CD4-positive, alpha-beta T cell (primary cell): ENCODE measurements at regions not wholly inside any gene's neighbourhood (a gene's known extent, or its start where the extent isn't known, plus 50 kb on each side); places are given as distances from the start of the nearest gene placed in this dataset.

ENCODE experiments used
- ATAC-seq: fragments of 200-7000 bp; cut with Tn5 transposase; one replicate; pipeline ENCODE4 v1.10.0; 2022; ENCODE audit warnings: mild to moderate bottlenecking; ENCODE audit not compliant: poor library complexity
- CTCF ChIA-PET: fragments of 350-600 bp; sonication (Branson Sonifier 250); formaldehyde crosslinking; loops from one replicate; lab custom pipeline; 2021; ENCODE audit warnings: antibody characterized with exemption, inconsistent platforms; lab: Charles Lee
- POLR2A ChIA-PET: fragments of 350-600 bp; sonication (Branson Sonifier 250); formaldehyde crosslinking; loops from one replicate; lab custom pipeline; 2021; ENCODE audit warnings: antibody characterized with exemption, inconsistent platforms; lab: Charles Lee
- DNase-seq, 14 experiments: peaks; one replicate each; pipeline ENCODE4 v3.0.0-alpha.2; 2013 to 2020; ENCODE audit warnings: mixed read lengths in 2 of 14
- H3K27ac ChIP-seq, 2 donors: one replicate each; pipeline versions ENCODE4 v1.5.1 to v1.7.0; 2013; ENCODE audit warnings: low read length in 2 of 2, low read depth in 1 of 2, mild to moderate bottlenecking in 1 of 2
- H3K27me3 ChIP-seq, 2 experiments: 1 replicate in 1 of 2; 2 replicates in 1 of 2; pipeline versions ENCODE4 v1.6.1 to v1.7.0; 2013; ENCODE audit warnings: low read length in 2 of 2, control low read depth in 1 of 2, mild to moderate bottlenecking in 1 of 2, moderate library complexity in 1 of 2; ENCODE audit not compliant: insufficient read depth in 2 of 2, control insufficient read depth in 1 of 2
- H3K36me3 ChIP-seq: one replicate; pipeline ENCODE4 v1.6.1; 2013; ENCODE audit warnings: low read length, control low read depth; ENCODE audit not compliant: insufficient read depth
- H3K4me1 ChIP-seq: one replicate; pipeline ENCODE4 v1.6.1; 2013; ENCODE audit warnings: low read length, control low read depth; ENCODE audit not compliant: insufficient read depth
- H3K4me3 ChIP-seq: one replicate; pipeline ENCODE4 v1.5.1; 2013; ENCODE audit warnings: mild to moderate bottlenecking, low read length, moderate library complexity
- H3K9me3 ChIP-seq, 2 experiments: 1 replicate in 1 of 2; 2 replicates in 1 of 2; pipeline versions ENCODE4 v1.6.1 to v1.7.0; 2013; ENCODE audit warnings: low read length in 2 of 2, mild to moderate bottlenecking in 2 of 2, control low read depth in 1 of 2, moderate library complexity in 1 of 2; ENCODE audit not compliant: control insufficient read depth in 1 of 2, insufficient read depth in 1 of 2
- H3K27ac Mint-ChIP-seq: one replicate; pipeline ENCODE4 v1.8.0; 2020; ENCODE audit warnings: mixed read lengths
- H3K27me3 Mint-ChIP-seq: one replicate; pipeline ENCODE4 v1.8.0; 2021; ENCODE audit warnings: mixed read lengths
- H3K36me3 Mint-ChIP-seq: one replicate; pipeline ENCODE4 v1.8.0; 2021; ENCODE audit warnings: low read depth, mixed read lengths
- H3K4me1 Mint-ChIP-seq: one replicate; pipeline ENCODE4 v1.8.0; 2021; ENCODE audit warnings: low read depth, mixed read lengths
- H3K4me3 Mint-ChIP-seq: one replicate; pipeline ENCODE4 v1.8.0; 2020; ENCODE audit warnings: mild to moderate bottlenecking, mixed read lengths
- H3K9me3 Mint-ChIP-seq: one replicate; pipeline ENCODE4 v1.8.0; 2020; ENCODE audit warnings: mixed read lengths
- CTCF ChIP-seq: fragments of 200-600 bp; IDR thresholded peaks from one replicate; pipeline ENCODE4 v1.8.0; 2022; ENCODE audit warnings: antibody characterized with exemption, mild to moderate bottlenecking
- intact Hi-C, 2 experiments: fragments of 100-400 bp; cut with DNase I in 1 of 2; cut with micrococcal nuclease in 1 of 2; formaldehyde crosslinking; loops; one replicate each; pipeline versions ENCODE4 v1.15.1 to v1.9.0; 2023 to 2025; cut with DNase I, micrococcal nuclease

DNA sequence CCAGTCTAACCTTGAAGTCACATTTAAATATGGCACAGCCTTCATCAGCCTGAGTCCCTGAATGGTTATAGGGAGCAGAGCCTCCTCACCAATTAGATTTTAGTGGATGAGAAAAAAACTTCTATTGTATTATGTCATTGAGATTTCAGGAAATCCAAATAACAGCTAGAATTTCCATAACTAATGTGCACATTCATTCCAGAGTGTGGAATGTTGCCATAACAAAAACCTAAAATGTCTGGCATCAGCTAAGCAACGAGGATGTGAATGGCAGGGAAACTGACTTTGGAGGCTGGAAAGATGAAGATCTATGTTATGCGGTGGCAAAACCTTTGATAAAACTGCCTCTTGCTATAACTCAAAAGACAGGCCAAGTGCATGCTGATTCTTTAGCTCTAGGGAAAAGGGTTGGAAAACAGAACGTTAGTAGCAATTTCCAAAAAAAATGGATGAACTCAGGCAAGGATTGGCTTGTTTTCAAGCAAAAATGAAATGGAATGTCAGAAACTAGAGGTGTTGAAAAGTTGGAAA is 91.3 kb upstream of the NFIB start:
- Histone ChIP-seq H3K27ac (no peak overlapping the region), H3K4me3 (no peak overlapping the region), H3K4me1 (no peaks in the 10 kb centered on the region), H3K27me3 (no peaks in the 10 kb centered on the region), H3K9me3 (no peaks in the 10 kb centered on the region), H3K36me3 (no peaks in the 10 kb centered on the region)
- TF ChIP-seq CTCF = no peak
- Mint-ChIP-seq H3K27me3 (peaks cover 7% of the 10 kb centered on the region), H3K36me3 (no peaks in the 10 kb centered on the region), H3K27ac (no peak overlapping the region), H3K4me1 (no peaks in the 10 kb centered on the region), H3K9me3 (no peaks in the 10 kb centered on the region), H3K4me3 (no peak overlapping the region)
- ATAC-seq (no peak), DNase-seq (no peak)
- POLR2A ChIA-PET = no interaction called here
- CTCF ChIA-PET = no interaction called here
- intact Hi-C loops = no loop called here

DNA sequence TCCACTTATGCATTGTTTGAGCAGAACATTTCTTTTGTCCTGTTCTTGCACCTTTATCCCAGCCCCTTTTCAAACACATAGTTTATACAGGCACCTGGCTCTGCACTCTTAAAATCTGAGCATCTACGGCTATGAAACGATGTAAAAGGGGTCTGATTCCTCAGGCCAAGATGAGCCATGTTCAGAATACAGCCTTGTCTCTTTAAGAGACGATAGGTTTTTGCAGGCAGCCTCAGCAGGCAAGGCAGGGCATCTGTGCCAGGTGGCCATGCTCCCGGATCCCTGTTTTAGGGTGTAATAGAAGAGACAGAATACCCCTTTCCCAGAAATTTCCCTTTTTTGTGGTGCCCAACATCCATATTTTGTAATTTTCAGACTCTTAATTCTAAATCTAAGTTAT is 89.1 kb upstream of the NFIB start:
- Mint-ChIP-seq H3K4me1 (no peaks in the 10 kb centered on the region), H3K4me3 (no peak overlapping the region), H3K9me3 (no peaks in the 10 kb centered on the region), H3K27ac (no peak overlapping the region), H3K36me3 (no peaks in the 10 kb centered on the region), H3K27me3 (peaks cover 7% of the 10 kb centered on the region)
- Histone ChIP-seq H3K27me3 (no peaks in the 10 kb centered on the region), H3K9me3 (no peaks in the 10 kb centered on the region), H3K27ac (no peak overlapping the region), H3K36me3 (no peaks in the 10 kb centered on the region), H3K4me1 (no peaks in the 10 kb centered on the region), H3K4me3 (no peak overlapping the region)
- DNase-seq (no peak), ATAC-seq (no peak)
- ChIA-PET POLR2A (no interaction called here), CTCF (no interaction called here)
- intact Hi-C loops = no loop called here
- TF ChIP-seq CTCF = no peak

DNA sequence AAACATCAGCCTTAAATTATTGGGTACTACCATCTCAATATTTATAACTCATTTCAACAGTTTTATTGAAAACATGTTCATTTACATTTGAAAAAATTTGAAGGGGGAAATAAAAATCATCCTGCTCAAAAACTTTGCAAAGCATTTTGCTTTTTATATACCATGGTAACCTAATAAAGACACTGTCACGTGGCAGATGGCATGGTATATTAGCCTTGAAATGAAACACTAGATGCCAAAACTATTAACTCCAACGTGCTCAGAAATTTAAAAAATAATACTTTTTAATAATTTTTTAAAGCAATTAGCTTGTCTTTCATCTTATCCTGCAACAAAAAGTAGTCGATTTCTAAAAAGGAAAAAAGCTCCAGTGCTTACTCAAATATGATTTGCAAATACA is 88.6 kb upstream of the NFIB start:
- Histone ChIP-seq H3K9me3 (no peaks in the 10 kb centered on the region), H3K4me3 (no peak overlapping the region), H3K27ac (no peak overlapping the region), H3K4me1 (no peaks in the 10 kb centered on the region), H3K36me3 (no peaks in the 10 kb centered on the region), H3K27me3 (no peaks in the 10 kb centered on the region)
- no peak overlapping the region for H3K27ac Mint-ChIP-seq
- ATAC-seq = no peak
- no peaks in the 10 kb centered on the region for H3K4me1 Mint-ChIP-seq
- CTCF ChIA-PET = no interaction called here
- intact Hi-C loops = no loop called here
- DNase-seq = no peak
- POLR2A ChIA-PET = no interaction called here
- no peaks in the 10 kb centered on the region for H3K36me3 Mint-ChIP-seq
- no peaks in the 10 kb centered on the region for H3K9me3 Mint-ChIP-seq
- H3K4me3 Mint-ChIP-seq = no peak overlapping the region
- peaks cover 7% of the 10 kb centered on the region for H3K27me3 Mint-ChIP-seq
- no peak for TF ChIP-seq CTCF
